Progenitor cell of endocrine pancreas (in vitro differentiated cells): ENCODE measurements at regions not wholly inside any gene's neighbourhood (a gene's known extent, or its start where the extent isn't known, plus 50 kb on each side); places are given as distances from the start of the nearest gene placed in this dataset.

ENCODE experiments used
- DNase-seq: peaks from one replicate; pipeline ENCODE4 v3.0.0; 2021; ENCODE audit warnings: low spot score; ENCODE audit not compliant: unreplicated experiment
- H3K27ac Mint-ChIP-seq: 2 replicates; pipeline ENCODE4 v1.8.0; 2021; ENCODE audit warnings: mild to moderate bottlenecking, moderate library complexity, mixed read lengths
- H3K27me3 Mint-ChIP-seq: 2 replicates; pipeline ENCODE4 v1.8.0; 2021; ENCODE audit warnings: mixed read lengths
- H3K36me3 Mint-ChIP-seq: 2 replicates; pipeline ENCODE4 v1.8.0; 2022; ENCODE audit warnings: mixed read lengths; ENCODE audit not compliant: insufficient read depth
- H3K4me1 Mint-ChIP-seq: 2 replicates; pipeline ENCODE4 v1.8.0; 2021; ENCODE audit warnings: low read depth, mixed read lengths
- H3K4me3 Mint-ChIP-seq: 2 replicates; pipeline ENCODE4 v1.8.0; 2021; ENCODE audit warnings: low read depth, mild to moderate bottlenecking, moderate library complexity, mixed read lengths
- H3K9me3 Mint-ChIP-seq: 2 replicates; pipeline ENCODE4 v1.8.0; 2021; ENCODE audit warnings: low read depth, mixed read lengths
- TF ChIP-seq, protein P1 (sequence below): fragments of 200-600 bp; sonication (generic); IDR thresholded peaks from one replicate; pipeline ENCODE4 v1.5.0; 2021; ENCODE audit warnings: antibody characterized with exemption, mild to moderate bottlenecking; ENCODE audit not compliant: unreplicated experiment

GRCh38 chr4:157781361-157781760 lies 391.5 kb downstream of the GASK1B start:
- TF ChIP-seq, protein P1, sequence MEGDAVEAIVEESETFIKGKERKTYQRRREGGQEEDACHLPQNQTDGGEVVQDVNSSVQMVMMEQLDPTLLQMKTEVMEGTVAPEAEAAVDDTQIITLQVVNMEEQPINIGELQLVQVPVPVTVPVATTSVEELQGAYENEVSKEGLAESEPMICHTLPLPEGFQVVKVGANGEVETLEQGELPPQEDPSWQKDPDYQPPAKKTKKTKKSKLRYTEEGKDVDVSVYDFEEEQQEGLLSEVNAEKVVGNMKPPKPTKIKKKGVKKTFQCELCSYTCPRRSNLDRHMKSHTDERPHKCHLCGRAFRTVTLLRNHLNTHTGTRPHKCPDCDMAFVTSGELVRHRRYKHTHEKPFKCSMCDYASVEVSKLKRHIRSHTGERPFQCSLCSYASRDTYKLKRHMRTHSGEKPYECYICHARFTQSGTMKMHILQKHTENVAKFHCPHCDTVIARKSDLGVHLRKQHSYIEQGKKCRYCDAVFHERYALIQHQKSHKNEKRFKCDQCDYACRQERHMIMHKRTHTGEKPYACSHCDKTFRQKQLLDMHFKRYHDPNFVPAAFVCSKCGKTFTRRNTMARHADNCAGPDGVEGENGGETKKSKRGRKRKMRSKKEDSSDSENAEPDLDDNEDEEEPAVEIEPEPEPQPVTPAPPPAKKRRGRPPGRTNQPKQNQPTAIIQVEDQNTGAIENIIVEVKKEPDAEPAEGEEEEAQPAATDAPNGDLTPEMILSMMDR, result no peak
- Mint-ChIP-seq H3K4me3 (no peak overlapping the region), H3K36me3 (no peaks in the 10 kb centered on the region), H3K4me1 (peaks cover 1% of the 10 kb centered on the region), H3K27ac (no peak overlapping the region), H3K9me3 (no peaks in the 10 kb centered on the region), H3K27me3 (no peaks in the 10 kb centered on the region)
- DNase-seq, result no peak

- H3K36me3 Mint-ChIP-seq, result no peaks in the 10 kb centered on the region
- TF ChIP-seq, protein P1, result no peak
- no peak overlapping the region for H3K27ac Mint-ChIP-seq
- H3K4me3 Mint-ChIP-seq, result no peak overlapping the region
- H3K4me1 Mint-ChIP-seq, result peaks cover 7% of the 10 kb centered on the region
- no peaks in the 10 kb centered on the region for H3K9me3 Mint-ChIP-seq
- no peaks in the 10 kb centered on the region for H3K27me3 Mint-ChIP-seq
- DNase-seq, result no peak
Measured at GRCh38 chr4:157779081-157779480, 393.7 kb downstream of the GASK1B start.

DNA sequence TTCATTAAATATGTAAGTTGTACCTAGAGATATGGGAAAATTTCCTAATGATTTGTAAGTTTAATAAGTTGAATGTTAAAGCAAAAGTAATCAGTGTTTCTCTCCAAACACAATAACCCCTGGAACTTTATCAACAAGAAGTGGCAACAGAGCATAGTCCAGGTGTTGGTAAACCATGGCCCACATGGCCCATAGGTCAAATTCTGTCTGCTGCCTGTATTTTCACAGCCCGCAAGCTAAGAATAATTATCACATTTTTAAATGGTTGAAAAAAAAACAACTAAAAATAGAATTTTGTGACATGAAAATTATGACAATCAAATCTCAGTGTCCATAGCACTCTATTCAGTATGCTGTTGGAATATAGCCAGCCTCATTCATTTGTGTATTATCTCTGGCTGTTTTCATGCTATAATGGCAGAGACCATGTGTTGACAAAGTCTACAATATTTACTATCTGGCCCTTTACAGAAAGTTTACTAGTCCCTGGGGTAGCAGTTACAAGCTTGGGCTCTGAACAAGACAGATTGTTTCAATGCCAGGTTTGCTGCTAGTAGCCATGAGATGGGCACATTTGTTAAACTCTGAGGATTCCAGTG lies 395.8 kb downstream of the GASK1B start:
- Mint-ChIP-seq H3K27ac (no peak overlapping the region), H3K4me1 (peaks cover 8% of the 10 kb centered on the region), H3K9me3 (no peaks in the 10 kb centered on the region), H3K4me3 (no peak overlapping the region), H3K36me3 (no peaks in the 10 kb centered on the region), H3K27me3 (no peaks in the 10 kb centered on the region)
- DNase-seq, result no peak
- TF ChIP-seq, protein P1, result no peak

DNA sequence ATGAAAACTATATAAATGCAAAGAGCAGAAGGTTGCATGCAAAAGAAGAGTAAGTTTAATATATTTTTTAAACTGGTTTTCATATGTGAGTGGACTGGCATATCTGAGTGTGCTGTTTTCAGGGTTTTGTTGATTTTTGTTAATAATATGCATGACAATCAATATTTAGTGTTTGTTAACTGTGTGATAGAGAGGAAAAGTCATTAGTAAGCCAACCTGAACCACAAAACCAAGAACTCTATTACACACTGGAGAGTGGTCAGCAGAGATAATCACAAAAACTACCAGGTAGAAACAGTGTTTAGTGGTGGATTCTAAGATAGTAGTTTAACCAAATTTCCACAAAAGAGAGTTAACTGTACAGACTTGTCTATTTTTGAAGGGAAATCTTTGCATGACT lies 396.9 kb downstream of the GASK1B start:
- no peaks in the 10 kb centered on the region for H3K9me3 Mint-ChIP-seq
- TF ChIP-seq, protein P1, result no peak
- DNase-seq, result no peak
- H3K27me3 Mint-ChIP-seq, result no peaks in the 10 kb centered on the region
- H3K27ac Mint-ChIP-seq, result no peak overlapping the region
- no peak overlapping the region for H3K4me3 Mint-ChIP-seq
- H3K4me1 Mint-ChIP-seq, result peaks cover 7% of the 10 kb centered on the region
- no peaks in the 10 kb centered on the region for H3K36me3 Mint-ChIP-seq

- Mint-ChIP-seq H3K27ac (no peak overlapping the region), H3K4me1 (peaks cover 7% of the 10 kb centered on the region)
- DNase-seq, result no peak
Measured at GRCh38 chr4:157772907-157773306, 399.9 kb downstream of the GASK1B start.

More at GRCh38 chr4:157772907-157773306, 399.9 kb downstream of the GASK1B start:
- TF ChIP-seq, protein P1, result no peak
- Mint-ChIP-seq H3K4me3 (no peak overlapping the region), H3K27me3 (no peaks in the 10 kb centered on the region), H3K36me3 (no peaks in the 10 kb centered on the region), H3K9me3 (no peaks in the 10 kb centered on the region)
